SK-N-SH (cell line): ENCODE measurements at regions not wholly inside any gene's neighbourhood (a gene's known extent, or its start where the extent isn't known, plus 50 kb on each side); places are given as distances from the start of the nearest gene placed in this dataset.

Source experiments
- CTCF ChIA-PET: fragments of 300-600, 350-600 bp; formaldehyde crosslinking; extraction: SDS; loops from one replicate; lab custom pipeline; 2021; lab: Yijun Ruan, JAX
- POLR2A ChIA-PET: fragments of 350-600 bp; sonication (Branson Sonifier 250); formaldehyde crosslinking; extraction: SDS; loops from one replicate; lab custom pipeline; 2020; ENCODE audit warnings: antibody characterized with exemption, inconsistent platforms; lab: Yijun Ruan, JAX
- DNase-seq: peaks from one replicate; pipeline ENCODE4 v3.0.0; 2012
- H2AFZ ChIP-seq: fragments of 200-600 bp; sonication (generic); 2 replicates; pipeline ENCODE4 v1.8.1; 2016; ENCODE audit warnings: antibody characterized with exemption, mild to moderate bottlenecking, low read depth
- H3F3A ChIP-seq: fragments of 200-600 bp; sonication (generic); replicated peaks from 2 replicates; pipeline ENCODE3; 2016; ENCODE audit warnings: antibody characterized with exemption, mild to moderate bottlenecking; ENCODE audit not compliant: insufficient read depth
- H3K27ac ChIP-seq, 2 experiments: fragments of 200-500 bp in 1 of 2; fragments of 200-600 bp in 1 of 2; sonication (Bioruptor generic) in 1 of 2; sonication (generic), shearing (Covaris generic) in 1 of 2; 2 replicates each; pipeline versions ENCODE4 v1.5.1 to v1.6.1; 2014 to 2016; ENCODE audit warnings: low read depth in 2 of 2, inconsistent platforms in 1 of 2, low read length in 1 of 2, mild to moderate bottlenecking in 1 of 2, mixed read lengths in 1 of 2
- H3K27me3 ChIP-seq: fragments of 200-600 bp; sonication (generic), shearing (Covaris generic); 2 replicates; pipeline ENCODE4 v1.6.1; 2016; ENCODE audit warnings: mixed run types; ENCODE audit not compliant: insufficient read depth
- H3K36me3 ChIP-seq, 2 experiments: fragments of 200-500 bp in 1 of 2; fragments of 200-600 bp in 1 of 2; sonication (Bioruptor generic) in 1 of 2; sonication (generic) in 1 of 2; replicated peaks in 1 of 2; 2 replicates each; pipeline versions ENCODE3 to v1.5.1; 2014 to 2016; ENCODE audit warnings: low read length in 1 of 2, mild to moderate bottlenecking in 1 of 2; ENCODE audit not compliant: insufficient read depth in 2 of 2, control insufficient read depth in 1 of 2
- H3K4me1 ChIP-seq, 2 experiments: fragments of 200-500 bp in 1 of 2; fragments of 200-600 bp in 1 of 2; sonication (Bioruptor generic) in 1 of 2; sonication (generic), shearing (Covaris generic) in 1 of 2; 2 replicates each; pipeline versions ENCODE4 v1.5.1 to v1.6.1; 2014 to 2016; ENCODE audit warnings: low read depth in 1 of 2, low read length in 1 of 2, mixed run types in 1 of 2; ENCODE audit not compliant: insufficient read depth in 2 of 2, control insufficient read depth in 1 of 2
- H3K4me2 ChIP-seq: fragments of 200-600 bp; sonication (generic), shearing (Covaris generic); 2 replicates; pipeline ENCODE4 v1.6.1; 2017; ENCODE audit warnings: mixed run types
- H3K4me3 ChIP-seq, 2 experiments: fragments of 200-500 bp in 1 of 2; fragments of 200-600 bp in 1 of 2; sonication (Bioruptor generic) in 1 of 2; sonication (generic), shearing (Covaris generic) in 1 of 2; 2 replicates each; pipeline versions ENCODE4 v1.5.1 to v1.8.1; 2014 to 2016; ENCODE audit warnings: low read depth in 2 of 2, inconsistent platforms in 1 of 2, low read length in 1 of 2, mild to moderate bottlenecking in 1 of 2, mixed read lengths in 1 of 2, moderate library complexity in 1 of 2
- H3K79me2 ChIP-seq: fragments of 200-600 bp; sonication (generic); 2 replicates; pipeline ENCODE4 v1.8.1; 2017; ENCODE audit warnings: mild to moderate bottlenecking; ENCODE audit not compliant: insufficient read depth
- H3K9ac ChIP-seq: fragments of 200-600 bp; sonication (generic); 2 replicates; pipeline ENCODE4 v1.6.1; 2017; ENCODE audit warnings: mixed run types
- H3K9me2 ChIP-seq: fragments of 200-600 bp; sonication (generic); 2 replicates; pipeline ENCODE4 v1.6.1; 2017; ENCODE audit warnings: mixed run types
- H3K9me3 ChIP-seq: fragments of 200-600 bp; sonication (generic); 2 replicates; pipeline ENCODE4 v1.6.1; 2017; ENCODE audit warnings: mixed run types, mild to moderate bottlenecking, moderate library complexity
- H4K20me1 ChIP-seq: fragments of 200-600 bp; sonication (generic); 2 replicates; pipeline ENCODE4 v1.6.1; 2017; ENCODE audit warnings: mild to moderate bottlenecking, mixed run types; ENCODE audit not compliant: insufficient read depth
- CTCF ChIP-seq: fragments of 200-600 bp; sonication (generic); IDR thresholded peaks from 2 replicates; pipeline ENCODE4 v1.6.1; 2017; ENCODE audit warnings: antibody characterized with exemption, mild to moderate bottlenecking, moderate library complexity
- FOXM1 ChIP-seq: IDR thresholded peaks from 2 replicates; pipeline ENCODE4 v1.4.0; 2012; ENCODE audit warnings: low read depth, mild to moderate bottlenecking
- GATA2 ChIP-seq: sonication (generic); formaldehyde crosslinking; IDR thresholded peaks from 2 replicates; pipeline ENCODE4 v1.5.0; 2020; ENCODE audit warnings: mild to moderate bottlenecking, missing genetic modification reagents
- IRF3 ChIP-seq: fragments of 150-350 bp; IDR thresholded peaks from 2 replicates; pipeline ENCODE4 v1.6.1; 2016; ENCODE audit warnings: mild to moderate bottlenecking, low read depth, low read length
- NFIC ChIP-seq: IDR thresholded peaks from 2 replicates; pipeline ENCODE4 v1.4.0; 2012; ENCODE audit warnings: borderline replicate concordance
- NRF1 ChIP-seq: IDR thresholded peaks from 2 replicates; pipeline ENCODE4 v1.6.1; 2012; ENCODE audit warnings: low read depth, mild to moderate bottlenecking, low read length
- RAD21 ChIP-seq: IDR thresholded peaks from 2 replicates; pipeline ENCODE4 v1.6.1; 2012; ENCODE audit warnings: mild to moderate bottlenecking, low read length
- RCOR1 ChIP-seq: fragments of 150-350 bp; IDR thresholded peaks from 2 replicates; pipeline ENCODE4 v1.6.1; 2017; ENCODE audit warnings: antibody characterized with exemption, low read length
- SIN3A ChIP-seq: IDR thresholded peaks from 2 replicates; pipeline ENCODE4 v1.6.1; 2012; ENCODE audit warnings: low read depth, mild to moderate bottlenecking, low read length, moderate library complexity, borderline replicate concordance
- SMC3 ChIP-seq: IDR thresholded peaks from 2 replicates; pipeline ENCODE4 v1.6.1; 2012; ENCODE audit warnings: low read depth, low read length, improper control_type of control experiment
- TAF1 ChIP-seq: IDR thresholded peaks from 2 replicates; pipeline ENCODE4 v1.6.1; 2012; ENCODE audit warnings: low read depth, mild to moderate bottlenecking, low read length, moderate library complexity, borderline replicate concordance
- TCF12 ChIP-seq: IDR thresholded peaks from 2 replicates; pipeline ENCODE4 v1.4.0; 2012
- TEAD4 ChIP-seq: IDR thresholded peaks from 2 replicates; pipeline ENCODE4 v1.4.0; 2012; ENCODE audit warnings: mild to moderate bottlenecking, borderline replicate concordance; ENCODE audit not compliant: insufficient read depth
- WGBS: methylation state at CpG from one replicate; pipeline ENCODE4 v1.1.6; 2017; ENCODE audit warnings: low lambda C conversion rate; 5-methylcytosine and 5-hydroxymethylcytosine counted together
- TF ChIP-seq, protein P1 (sequence below): IDR thresholded peaks from 2 replicates; pipeline ENCODE4 v1.4.0; 2012; ENCODE audit warnings: low read depth, borderline replicate concordance
- TF ChIP-seq, protein P2 (sequence below): IDR thresholded peaks from 2 replicates; pipeline ENCODE4 v1.6.1; 2012; ENCODE audit warnings: mild to moderate bottlenecking, low read depth, low read length, moderate library complexity

DNA sequence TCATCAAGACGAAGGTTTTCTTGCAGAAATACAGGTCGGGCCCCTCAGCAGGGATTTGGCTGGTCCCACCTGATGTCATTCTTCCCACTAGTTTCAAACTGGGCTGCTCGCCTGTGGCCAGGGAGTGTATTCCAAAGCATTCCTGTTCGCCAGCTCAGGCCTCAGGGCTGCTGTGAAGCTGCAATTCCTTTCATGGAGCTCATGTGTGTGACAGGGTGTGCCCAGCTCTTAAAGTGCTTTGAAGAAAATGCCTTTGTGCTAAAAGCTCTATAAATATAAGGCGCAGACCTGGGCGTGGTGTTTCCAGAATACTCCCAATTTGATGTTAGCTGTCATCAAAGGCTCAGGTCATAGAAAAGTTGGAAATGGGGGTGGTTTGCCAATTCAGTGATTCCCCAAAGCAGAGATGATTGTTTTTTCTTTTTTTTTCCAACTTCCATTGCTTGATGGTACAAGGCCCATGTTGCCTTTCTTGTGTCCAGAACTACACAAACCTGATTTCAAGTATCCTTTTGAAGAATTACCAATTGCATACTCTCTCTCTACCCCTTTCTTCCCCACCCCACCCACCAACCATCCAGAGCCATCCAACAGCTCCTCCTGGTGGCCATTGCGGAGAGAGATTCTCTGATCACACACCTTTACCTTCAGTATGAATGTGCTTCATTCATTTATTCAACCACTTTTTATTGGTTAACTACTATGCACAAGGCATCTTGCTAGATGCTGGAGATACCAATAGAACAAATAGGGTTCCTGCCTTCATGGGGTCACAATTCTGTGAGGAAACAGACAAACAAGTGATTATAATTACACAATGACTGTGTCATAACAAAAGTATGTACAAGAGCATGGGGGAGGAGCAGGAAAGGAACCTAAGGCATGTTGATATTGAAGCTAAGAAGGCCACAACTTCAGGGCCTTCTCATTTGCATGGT lies 297.3 kb upstream of the LYZL1 start:
- Histone ChIP-seq H3K36me3 (no peaks in the 10 kb centered on the region), H3K4me2 (no peak overlapping the region), H3K79me2 (no peaks in the 10 kb centered on the region), H3K27ac (no peak overlapping the region), H3K4me1 (no peaks in the 10 kb centered on the region; a peak in 1 of 4 replicates), H2AFZ (no peak overlapping the region), H4K20me1 (no peaks in the 10 kb centered on the region), H3K27me3 (no peaks in the 10 kb centered on the region), H3K9ac (no peak overlapping the region), H3F3A (peaks cover 4% of the 10 kb centered on the region), H3K9me2 (no peaks in the 10 kb centered on the region), H3K4me3 (no peak overlapping the region; a peak in 1 of 4 replicates), H3K9me3 (no peaks in the 10 kb centered on the region)
- POLR2A ChIA-PET, result no interaction called here
- 72% methylated on average over 7 of the region's 7 CpGs for WGBS
- TF ChIP-seq RAD21 (peak; percentile 86), TAF1 (no peak), CTCF (peak; percentile 75), RCOR1 (no peak), SMC3 (peak; percentile 85)
- peak; percentile 48 for DNase-seq
- CTCF ChIA-PET, result interaction anchor here (0.7 to 3.0 kb wide), 19 partner anchors 10 to 328 kb away, joined by 3 to 24 read pairs (median 4); partner anchors contain the start of gene BAMBI

DNA sequence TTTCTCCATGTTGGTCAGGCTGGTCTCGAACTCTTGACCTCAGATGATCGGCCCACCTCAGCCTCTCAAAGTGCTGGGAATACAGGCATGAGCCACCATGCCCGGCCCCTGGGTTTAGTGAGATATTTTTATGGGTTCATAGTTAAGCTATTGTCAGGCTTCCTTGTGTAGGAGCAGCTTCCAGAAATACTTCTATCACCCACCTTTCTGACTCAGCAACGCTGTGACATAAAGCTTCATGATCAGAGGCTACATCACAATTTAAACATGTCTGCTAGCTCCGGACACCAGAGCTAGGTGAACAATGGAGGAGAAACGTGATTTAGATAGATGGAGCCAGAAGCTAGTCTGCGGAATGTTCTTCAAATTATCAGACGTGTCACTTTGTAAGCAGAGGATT lies 295.8 kb upstream of the LYZL1 start:
- Histone ChIP-seq H3F3A (peaks cover 4% of the 10 kb centered on the region), H3K4me3 (no peak overlapping the region), H3K36me3 (no peaks in the 10 kb centered on the region), H3K79me2 (no peaks in the 10 kb centered on the region), H2AFZ (no peak overlapping the region), H3K27me3 (no peaks in the 10 kb centered on the region), H3K9me2 (no peaks in the 10 kb centered on the region), H3K27ac (no peak overlapping the region), H3K9ac (no peak overlapping the region), H3K4me2 (no peak overlapping the region), H3K4me1 (no peaks in the 10 kb centered on the region; a peak in 1 of 4 replicates), H3K9me3 (no peaks in the 10 kb centered on the region), H4K20me1 (no peaks in the 10 kb centered on the region)
- TF ChIP-seq NFIC (no peak), GATA2 (CRISPR knock-in tag) (no peak), TAF1 (no peak), RAD21 (no peak), RCOR1 (no peak), SIN3A (no peak), TCF12 (no peak), NRF1 (no peak), FOXM1 (no peak), IRF3 (no peak), TEAD4 (no peak)
- TF ChIP-seq, protein P1, sequence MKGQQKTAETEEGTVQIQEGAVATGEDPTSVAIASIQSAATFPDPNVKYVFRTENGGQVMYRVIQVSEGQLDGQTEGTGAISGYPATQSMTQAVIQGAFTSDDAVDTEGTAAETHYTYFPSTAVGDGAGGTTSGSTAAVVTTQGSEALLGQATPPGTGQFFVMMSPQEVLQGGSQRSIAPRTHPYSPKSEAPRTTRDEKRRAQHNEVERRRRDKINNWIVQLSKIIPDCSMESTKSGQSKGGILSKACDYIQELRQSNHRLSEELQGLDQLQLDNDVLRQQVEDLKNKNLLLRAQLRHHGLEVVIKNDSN, result no peak
- TF ChIP-seq, protein P2, sequence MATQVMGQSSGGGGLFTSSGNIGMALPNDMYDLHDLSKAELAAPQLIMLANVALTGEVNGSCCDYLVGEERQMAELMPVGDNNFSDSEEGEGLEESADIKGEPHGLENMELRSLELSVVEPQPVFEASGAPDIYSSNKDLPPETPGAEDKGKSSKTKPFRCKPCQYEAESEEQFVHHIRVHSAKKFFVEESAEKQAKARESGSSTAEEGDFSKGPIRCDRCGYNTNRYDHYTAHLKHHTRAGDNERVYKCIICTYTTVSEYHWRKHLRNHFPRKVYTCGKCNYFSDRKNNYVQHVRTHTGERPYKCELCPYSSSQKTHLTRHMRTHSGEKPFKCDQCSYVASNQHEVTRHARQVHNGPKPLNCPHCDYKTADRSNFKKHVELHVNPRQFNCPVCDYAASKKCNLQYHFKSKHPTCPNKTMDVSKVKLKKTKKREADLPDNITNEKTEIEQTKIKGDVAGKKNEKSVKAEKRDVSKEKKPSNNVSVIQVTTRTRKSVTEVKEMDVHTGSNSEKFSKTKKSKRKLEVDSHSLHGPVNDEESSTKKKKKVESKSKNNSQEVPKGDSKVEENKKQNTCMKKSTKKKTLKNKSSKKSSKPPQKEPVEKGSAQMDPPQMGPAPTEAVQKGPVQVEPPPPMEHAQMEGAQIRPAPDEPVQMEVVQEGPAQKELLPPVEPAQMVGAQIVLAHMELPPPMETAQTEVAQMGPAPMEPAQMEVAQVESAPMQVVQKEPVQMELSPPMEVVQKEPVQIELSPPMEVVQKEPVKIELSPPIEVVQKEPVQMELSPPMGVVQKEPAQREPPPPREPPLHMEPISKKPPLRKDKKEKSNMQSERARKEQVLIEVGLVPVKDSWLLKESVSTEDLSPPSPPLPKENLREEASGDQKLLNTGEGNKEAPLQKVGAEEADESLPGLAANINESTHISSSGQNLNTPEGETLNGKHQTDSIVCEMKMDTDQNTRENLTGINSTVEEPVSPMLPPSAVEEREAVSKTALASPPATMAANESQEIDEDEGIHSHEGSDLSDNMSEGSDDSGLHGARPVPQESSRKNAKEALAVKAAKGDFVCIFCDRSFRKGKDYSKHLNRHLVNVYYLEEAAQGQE, result no peak
- ChIA-PET POLR2A (no interaction called here), CTCF (interaction anchor here (0.6 to 3.0 kb wide), 6 partner anchors 87 to 329 kb away, joined by 3 to 24 read pairs (median 5); no protein-coding TSS in a partner anchor)
- no peak for DNase-seq
- WGBS, result 79% methylated on average over 8 of the region's 8 CpGs
